Activated CD8-positive, alpha-beta memory T cell treated with anti-CD3 and anti-CD28 coated beads, Interleukin-2, amount 50 U/mL, for 24 hours (primary cell): ENCODE measurements at regions not wholly inside any gene's neighbourhood (a gene's known extent, or its start where the extent isn't known, plus 50 kb on each side); places are given as distances from the start of the nearest gene placed in this dataset.
"Not testable (repeated sequence)": the region's sequence is repeated elsewhere in the genome, so short reads cannot be mapped to it uniquely, and the experiment has no call there.

Source experiments
- DNase-seq: peaks from one replicate; pipeline ENCODE4 v3.0.0-alpha.2; 2020; ENCODE audit errors: extremely low read depth

DNA sequence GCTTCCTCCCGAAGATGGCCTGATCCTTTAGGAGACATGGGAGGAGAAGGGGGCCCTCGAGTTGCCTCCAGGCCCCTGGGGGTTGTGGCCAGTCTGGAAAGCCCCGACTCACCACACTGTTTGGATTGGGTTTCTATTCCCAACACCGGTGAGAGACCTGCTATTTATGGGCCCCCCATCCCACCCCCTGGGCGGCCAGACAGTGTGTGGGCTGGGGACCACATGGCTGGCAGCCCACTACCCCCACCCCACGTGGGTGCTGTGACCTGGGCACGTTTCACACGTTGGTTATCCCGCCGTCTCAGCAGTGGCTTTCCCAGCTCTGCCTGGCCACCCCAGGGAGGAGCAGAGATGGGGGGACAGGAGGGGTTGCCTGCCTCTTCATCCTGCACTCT, 116.1 kb downstream of the VEGFA start:
- DNase-seq, result no peak

DNA sequence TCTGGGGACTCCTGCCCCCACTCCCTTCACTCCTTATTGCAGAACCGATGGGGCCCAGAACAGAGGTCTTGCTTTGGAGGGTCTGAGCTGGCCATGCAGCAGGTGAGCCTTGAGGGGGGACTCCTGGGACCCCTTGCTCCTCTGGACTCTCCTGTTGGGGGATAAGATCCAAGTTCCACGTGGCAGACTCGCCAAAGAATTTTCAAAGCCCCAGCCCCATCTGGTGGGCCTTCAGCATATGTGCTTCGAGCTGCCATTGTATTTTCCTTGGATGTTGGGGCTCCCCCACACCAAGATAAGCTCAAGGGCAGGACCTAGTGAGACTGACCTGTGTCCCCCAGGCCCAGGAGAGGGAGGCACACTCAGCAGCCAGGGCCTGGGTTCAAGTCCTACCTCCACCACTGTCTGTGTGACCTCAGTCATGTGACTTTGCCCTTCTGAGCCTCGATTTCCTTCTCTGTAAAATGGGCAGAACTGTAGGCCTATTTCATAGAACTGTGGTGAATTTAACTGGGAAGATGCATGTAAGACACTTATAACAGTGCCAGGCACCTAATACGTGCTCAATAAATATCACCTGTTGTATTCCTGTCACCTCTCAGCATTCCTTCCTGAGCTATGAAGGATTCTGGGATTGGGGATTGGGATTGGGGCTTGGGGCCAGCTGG, 115.5 kb downstream of the VEGFA start:
- no peak for DNase-seq

GRCh38 chr6:43884652-43885022, 114.6 kb downstream of the VEGFA start:
- no peak for DNase-seq

- DNase-seq, result no peak
These were observed 114.0 kb downstream of the VEGFA start for GRCh38 chr6:43883847-43884651.

GRCh38 chr6:43882690-43883448, 112.9 kb downstream of the VEGFA start:
- DNase-seq, result not testable (repeated sequence)

DNA sequence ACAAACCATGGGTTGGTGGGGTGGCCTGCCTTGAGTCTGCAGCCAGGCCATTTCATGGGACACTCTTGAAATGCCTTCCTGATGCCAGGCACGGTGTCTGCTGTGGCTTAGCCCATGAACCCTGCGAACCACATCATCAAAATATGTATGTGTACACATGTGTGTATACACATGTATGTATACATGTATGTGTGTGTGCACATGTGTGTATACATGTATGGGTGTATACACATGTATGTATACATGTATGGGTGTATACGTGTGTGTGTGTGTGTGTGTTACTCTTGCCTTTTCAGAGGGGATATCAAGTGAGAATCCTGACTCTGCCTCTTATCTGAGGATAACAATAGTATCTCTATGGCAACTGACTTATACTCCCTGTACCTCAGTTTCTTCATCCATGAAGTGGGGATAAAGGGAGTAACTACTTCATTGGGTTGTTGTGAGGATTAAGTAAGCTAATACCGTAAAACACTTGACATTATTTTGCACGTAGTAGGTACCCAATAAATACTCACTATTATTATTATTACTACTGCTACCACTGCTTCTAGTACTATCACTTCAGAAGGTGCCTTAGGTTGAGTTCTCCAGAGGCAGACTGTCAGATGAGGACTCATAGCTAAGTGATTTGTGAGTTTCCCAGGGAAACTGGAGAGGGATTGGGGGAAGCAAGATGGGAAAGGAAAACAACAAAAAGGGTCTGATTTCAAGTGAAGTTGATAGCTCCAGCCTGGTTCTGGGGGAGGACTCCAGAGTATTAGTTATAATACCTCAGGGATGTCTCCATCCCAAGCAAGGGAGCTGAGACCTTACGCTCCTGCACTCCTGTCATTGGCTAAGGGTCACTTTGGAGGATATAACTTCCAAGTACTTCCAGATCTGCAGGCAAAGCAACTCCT, 110.5 kb downstream of the VEGFA start:
- DNase-seq, result no peak

- DNase-seq, result no peak
These were observed 109.7 kb downstream of the VEGFA start for GRCh38 chr6:43879722-43880121.

- DNase-seq, result no peak
These were observed 108.9 kb downstream of the VEGFA start for GRCh38 chr6:43878823-43879495.

GRCh38 chr6:43878127-43878634, 108.2 kb downstream of the VEGFA start:
- no peak for DNase-seq

- no peak for DNase-seq
These were observed 107.6 kb downstream of the VEGFA start for GRCh38 chr6:43877463-43878126.

GRCh38 chr6:43877036-43877435, 107.0 kb downstream of the VEGFA start:
- DNase-seq, result no peak

GRCh38 chr6:43876602-43877001, 106.6 kb downstream of the VEGFA start:
- no peak for DNase-seq

DNA sequence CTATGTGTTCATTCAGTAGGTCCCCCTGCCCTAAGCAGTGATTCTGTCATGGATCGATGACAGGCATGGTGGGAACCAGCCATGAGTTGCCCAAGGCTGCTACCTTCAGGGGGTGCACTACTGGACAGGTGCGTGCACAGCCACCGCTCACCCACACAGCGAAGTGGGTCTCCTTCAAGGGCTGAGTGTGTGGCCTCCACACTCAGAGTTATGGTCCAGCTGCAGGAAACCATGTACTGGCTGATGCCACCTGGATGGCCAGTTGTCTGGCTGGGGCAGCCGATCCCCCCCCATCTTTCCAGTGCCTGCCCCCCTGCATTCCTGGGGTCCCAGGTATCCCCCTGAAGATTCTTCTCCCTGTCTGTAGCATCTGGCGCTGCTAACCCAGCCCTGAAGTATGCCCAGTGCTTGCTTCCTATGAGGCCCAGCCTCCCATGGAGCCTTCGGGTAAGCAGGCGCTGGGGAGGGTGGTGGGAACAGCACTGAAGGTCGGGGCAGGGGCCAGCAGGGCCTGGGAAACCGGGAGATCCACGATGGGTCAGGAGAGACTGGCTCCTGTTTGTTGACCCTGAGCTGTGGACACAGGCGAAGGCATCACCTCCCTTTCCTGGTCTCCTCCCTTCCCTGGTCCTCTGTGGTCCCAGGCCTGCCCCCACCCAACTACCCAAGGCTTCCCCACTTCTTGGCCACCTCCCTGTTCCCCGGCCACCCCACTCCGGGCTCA, 106.0 kb downstream of the VEGFA start:
- DNase-seq, result no peak

DNA sequence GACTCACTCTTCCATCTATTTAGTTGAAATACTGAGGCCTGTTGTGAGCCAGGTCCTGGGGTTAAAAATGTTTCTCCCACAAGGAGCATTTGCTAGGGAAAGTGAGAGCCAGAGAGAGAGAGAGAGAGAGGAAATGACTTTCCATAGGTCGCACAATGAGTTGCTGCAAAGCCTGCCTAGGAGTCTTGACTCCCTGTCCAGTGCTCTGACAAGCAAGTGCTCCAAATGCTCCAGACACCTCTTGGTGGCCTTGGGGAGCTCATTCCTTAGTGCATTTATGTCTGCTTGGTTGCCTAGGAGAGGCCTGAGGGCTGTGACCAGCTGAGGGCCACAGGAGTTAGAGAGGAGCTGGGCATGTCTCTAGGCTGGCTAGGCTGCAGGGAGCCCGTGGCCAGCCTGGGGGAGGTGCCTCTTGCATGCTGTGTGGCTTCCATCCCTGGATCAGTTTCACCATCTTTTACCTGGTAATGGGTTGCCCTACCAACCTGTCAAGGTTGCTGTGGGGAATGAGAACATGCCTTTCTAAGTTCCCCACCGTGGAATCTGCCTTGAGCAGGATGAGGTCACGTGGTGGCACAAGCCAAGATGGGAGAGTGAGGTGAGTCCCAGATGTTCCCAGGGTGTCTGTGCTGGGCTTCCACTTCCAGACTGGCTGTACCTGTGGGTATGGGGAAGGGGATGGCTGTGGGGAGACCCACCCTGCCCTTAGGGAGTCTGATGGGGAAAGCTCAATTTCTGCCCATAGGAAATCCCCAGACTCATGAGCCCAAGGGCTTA, 105.0 kb downstream of the VEGFA start:
- no peak for DNase-seq

DNA sequence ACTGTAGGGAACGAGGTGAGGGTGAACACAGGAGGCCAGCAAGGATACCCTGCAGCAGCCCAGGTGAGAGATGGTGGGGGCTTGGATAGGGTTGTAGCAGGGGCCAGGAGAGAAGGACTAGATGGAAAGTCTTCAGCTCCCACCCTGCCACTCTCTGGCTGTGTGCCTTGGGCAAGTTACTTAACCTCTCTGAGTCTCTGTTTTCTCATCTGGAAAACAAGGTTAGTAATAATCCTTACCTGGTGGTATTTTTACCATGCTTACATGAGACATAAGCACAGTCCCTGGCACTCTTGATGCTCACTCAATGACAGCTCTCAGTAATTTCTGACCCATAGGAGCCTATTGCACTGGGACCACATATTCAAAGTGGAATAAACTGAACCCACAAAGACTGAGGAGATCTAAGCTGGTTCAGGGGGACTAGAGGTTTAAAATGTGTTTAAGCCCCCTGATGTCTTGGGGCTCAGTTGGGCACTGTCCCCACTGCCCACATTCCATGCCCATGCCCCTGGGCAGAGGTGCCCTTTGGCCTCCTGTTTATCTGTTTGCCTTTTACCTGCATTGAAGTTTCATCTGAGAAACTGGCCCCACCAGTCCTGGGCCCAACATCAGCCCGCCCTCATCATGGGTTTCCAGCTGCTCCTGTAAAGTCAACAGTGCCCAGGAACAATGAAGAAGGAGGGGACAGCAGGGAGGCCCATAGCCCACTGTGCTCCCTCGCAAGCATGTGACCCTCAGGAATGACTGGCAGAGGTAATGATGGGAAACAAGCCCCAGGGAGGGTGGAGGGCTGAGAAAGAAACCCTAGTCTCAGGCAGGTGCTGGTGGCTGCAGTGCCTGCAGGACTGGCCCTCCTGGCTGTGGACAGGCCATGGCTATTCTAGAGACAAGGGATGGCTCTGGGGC, 104.0 kb downstream of the VEGFA start:
- DNase-seq, result no peak

DNA sequence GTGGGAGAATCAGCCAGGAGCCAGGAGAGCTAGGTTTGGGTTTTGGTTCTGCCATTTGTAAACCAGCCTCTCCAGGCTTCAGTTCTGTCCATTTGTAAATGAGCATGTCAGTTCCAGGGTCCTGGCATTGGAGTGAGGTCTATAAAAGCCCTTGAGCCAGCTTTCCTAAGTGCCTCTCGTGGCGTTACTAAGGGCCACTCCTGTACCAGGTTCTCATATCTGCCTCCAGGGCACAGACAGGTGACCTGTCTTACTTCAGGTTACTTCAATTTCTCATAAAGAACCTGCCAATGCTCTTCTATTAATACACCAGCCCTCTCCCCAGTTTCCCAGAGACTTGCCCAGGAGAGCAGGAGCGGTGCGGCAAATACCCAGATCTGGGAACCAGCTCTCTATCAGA, 101.9 kb downstream of the VEGFA start:
- no peak for DNase-seq

- DNase-seq, result no peak
These were observed 101.3 kb downstream of the VEGFA start for GRCh38 chr6:43871284-43871683.

GRCh38 chr6:43870660-43871061, 100.7 kb downstream of the VEGFA start:
- no peak for DNase-seq
